ENCODE measurements at regions not wholly inside any gene's neighbourhood (a gene's known extent, or its start where the extent isn't known, plus 50 kb on each side); places are given as distances from the start of the nearest gene placed in this dataset.

GRCh38 chr21:19433623-19434022 is 1030.0 kb upstream of the TMPRSS15 start:
- Histone ChIP-seq H3K9me3 (ENCODE audit: insufficient read depth, low read depth, low read length) (no peaks in the 10 kb centered on the region), H2BK5ac (ENCODE audit: low read depth, low read length, poor library complexity) (no peak overlapping the region), H4K12ac (ENCODE audit: low read depth, low read length) (no peak overlapping the region), H3K4me2 (ENCODE audit: low read length) (no peak overlapping the region), H3K36me3 (ENCODE audit: control insufficient read depth in 1 of 2, insufficient read depth in 2 of 2, low read length in 2 of 2) (no peaks in the 10 kb centered on the region), H2AFZ (ENCODE audit: insufficient read depth, low read length, poor library complexity) (no peak overlapping the region), H3K79me2 (ENCODE audit: control insufficient read depth, insufficient read depth, low read length, poor library complexity) (no peaks in the 10 kb centered on the region), H4K91ac (ENCODE audit: low read depth, low read length) (no peak overlapping the region), H3K4ac (ENCODE audit: low read depth, low read length) (no peak overlapping the region), H3K27ac (ENCODE audit: low read depth, low read length) (no peak overlapping the region), H2AK5ac (ENCODE audit: low read length) (no peak overlapping the region), H3K18ac (ENCODE audit: low read length) (no peak overlapping the region), H3K23ac (ENCODE audit: low read length) (no peak overlapping the region), H2BK120ac (ENCODE audit: insufficient read depth, low read length, poor library complexity) (no peak overlapping the region), H3K27me3 (ENCODE audit: insufficient read depth, low read length) (no peaks in the 10 kb centered on the region), H3K4me3 (ENCODE audit: low read depth, low read length) (no peak overlapping the region), H3K9ac (ENCODE audit: low read length) (no peak overlapping the region), H3K79me1 (ENCODE audit: low read length) (no peaks in the 10 kb centered on the region), H2BK12ac (ENCODE audit: low read length) (no peak overlapping the region), H4K8ac (ENCODE audit: low read depth, low read length) (no peak overlapping the region), H3K4me1 (ENCODE audit: control insufficient read depth in 1 of 2, insufficient read depth in 2 of 2, low read length in 2 of 2) (no peaks in the 10 kb centered on the region), H3K14ac (ENCODE audit: low read length) (no peak overlapping the region)
- no CpG with 5 or more reads among the region's 4 CpGs for WGBS (ENCODE audit: extremely low coverage, insufficient coverage, insufficient read length)
- no peak for DNase-seq

GRCh38 chr21:19440792-19441655 is 1037.4 kb upstream of the TMPRSS15 start:
- no peak overlapping the region for H2BK5ac ChIP-seq (ENCODE audit: low read depth, low read length, poor library complexity)
- H3K18ac ChIP-seq (ENCODE audit: low read length) = no peak overlapping the region
- no peak overlapping the region for H2AFZ ChIP-seq (ENCODE audit: insufficient read depth, low read length, poor library complexity)
- no peaks in the 10 kb centered on the region for H3K4me1 ChIP-seq (ENCODE audit: control insufficient read depth in 1 of 2, insufficient read depth in 2 of 2, low read length in 2 of 2)
- H3K14ac ChIP-seq (ENCODE audit: low read length) = no peak overlapping the region
- H2BK12ac ChIP-seq (ENCODE audit: low read length) = no peak overlapping the region
- H4K8ac ChIP-seq (ENCODE audit: low read depth, low read length) = no peak overlapping the region
- no peak overlapping the region for H3K4me2 ChIP-seq (ENCODE audit: low read length)
- no peaks in the 10 kb centered on the region for H3K27me3 ChIP-seq (ENCODE audit: insufficient read depth, low read length)
- H4K12ac ChIP-seq (ENCODE audit: low read depth, low read length) = no peak overlapping the region
- H3K4ac ChIP-seq (ENCODE audit: low read depth, low read length) = no peak overlapping the region
- H3K4me3 ChIP-seq (ENCODE audit: low read depth, low read length) = no peak overlapping the region
- H3K23ac ChIP-seq (ENCODE audit: low read length) = no peak overlapping the region
- DNase-seq = no peak
- H4K91ac ChIP-seq (ENCODE audit: low read depth, low read length) = no peak overlapping the region
- H3K79me2 ChIP-seq (ENCODE audit: control insufficient read depth, insufficient read depth, low read length, poor library complexity) = no peaks in the 10 kb centered on the region
- H3K9me3 ChIP-seq (ENCODE audit: insufficient read depth, low read depth, low read length) = no peaks in the 10 kb centered on the region
- no peak overlapping the region for H2BK120ac ChIP-seq (ENCODE audit: insufficient read depth, low read length, poor library complexity)
- no peak overlapping the region for H3K27ac ChIP-seq (ENCODE audit: low read depth, low read length)
- WGBS (ENCODE audit: extremely low coverage, insufficient coverage, insufficient read length) = no CpG with 5 or more reads among the region's 10 CpGs
- no peaks in the 10 kb centered on the region for H3K79me1 ChIP-seq (ENCODE audit: low read length)
- no peak overlapping the region for H3K9ac ChIP-seq (ENCODE audit: low read length)
- no peak overlapping the region for H2AK5ac ChIP-seq (ENCODE audit: low read length)
- H3K36me3 ChIP-seq (ENCODE audit: control insufficient read depth in 1 of 2, insufficient read depth in 2 of 2, low read length in 2 of 2) = no peaks in the 10 kb centered on the region

- Histone ChIP-seq H3K79me1 (ENCODE audit: low read length) (no peaks in the 10 kb centered on the region), H2AFZ (ENCODE audit: insufficient read depth, low read length, poor library complexity) (no peak overlapping the region), H3K4me1 (ENCODE audit: control insufficient read depth in 1 of 2, insufficient read depth in 2 of 2, low read length in 2 of 2) (no peaks in the 10 kb centered on the region), H3K18ac (ENCODE audit: low read length) (no peak overlapping the region), H3K9ac (ENCODE audit: low read length) (no peak overlapping the region), H3K9me3 (ENCODE audit: insufficient read depth, low read depth, low read length) (no peaks in the 10 kb centered on the region), H3K23ac (ENCODE audit: low read length) (no peak overlapping the region), H2BK5ac (ENCODE audit: low read depth, low read length, poor library complexity) (no peak overlapping the region), H2BK120ac (ENCODE audit: insufficient read depth, low read length, poor library complexity) (no peak overlapping the region), H3K27me3 (ENCODE audit: insufficient read depth, low read length) (no peaks in the 10 kb centered on the region), H3K4me3 (ENCODE audit: low read depth, low read length) (no peak overlapping the region), H2AK5ac (ENCODE audit: low read length) (no peak overlapping the region), H3K4ac (ENCODE audit: low read depth, low read length) (no peak overlapping the region), H3K14ac (ENCODE audit: low read length) (no peak overlapping the region), H4K12ac (ENCODE audit: low read depth, low read length) (no peak overlapping the region), H4K91ac (ENCODE audit: low read depth, low read length) (no peak overlapping the region), H3K36me3 (ENCODE audit: control insufficient read depth in 1 of 2, insufficient read depth in 2 of 2, low read length in 2 of 2) (no peaks in the 10 kb centered on the region), H3K4me2 (ENCODE audit: low read length) (no peak overlapping the region), H2BK12ac (ENCODE audit: low read length) (no peak overlapping the region), H4K8ac (ENCODE audit: low read depth, low read length) (no peak overlapping the region), H3K27ac (ENCODE audit: low read depth, low read length) (no peak overlapping the region), H3K79me2 (ENCODE audit: control insufficient read depth, insufficient read depth, low read length, poor library complexity) (no peaks in the 10 kb centered on the region)
- no peak for DNase-seq
- no CpG with 5 or more reads among the region's 1 CpG for WGBS (ENCODE audit: extremely low coverage, insufficient coverage, insufficient read length)
Measured at GRCh38 chr21:19458295-19458694, 1054.7 kb upstream of the TMPRSS15 start.

- Histone ChIP-seq H3K14ac (ENCODE audit: low read length) (no peak overlapping the region), H3K27me3 (ENCODE audit: insufficient read depth, low read length) (no peaks in the 10 kb centered on the region), H3K79me2 (ENCODE audit: control insufficient read depth, insufficient read depth, low read length, poor library complexity) (no peaks in the 10 kb centered on the region), H2BK5ac (ENCODE audit: low read depth, low read length, poor library complexity) (no peak overlapping the region), H4K12ac (ENCODE audit: low read depth, low read length) (no peak overlapping the region), H3K4me3 (ENCODE audit: low read depth, low read length) (no peak overlapping the region), H2AK5ac (ENCODE audit: low read length) (no peak overlapping the region), H3K4me1 (ENCODE audit: control insufficient read depth in 1 of 2, insufficient read depth in 2 of 2, low read length in 2 of 2) (no peaks in the 10 kb centered on the region), H3K23ac (ENCODE audit: low read length) (no peak overlapping the region), H3K9ac (ENCODE audit: low read length) (no peak overlapping the region), H3K36me3 (ENCODE audit: control insufficient read depth in 1 of 2, insufficient read depth in 2 of 2, low read length in 2 of 2) (no peaks in the 10 kb centered on the region), H3K27ac (ENCODE audit: low read depth, low read length) (no peak overlapping the region), H3K4ac (ENCODE audit: low read depth, low read length) (no peak overlapping the region), H2AFZ (ENCODE audit: insufficient read depth, low read length, poor library complexity) (no peak overlapping the region), H3K9me3 (ENCODE audit: insufficient read depth, low read depth, low read length) (no peaks in the 10 kb centered on the region), H3K18ac (ENCODE audit: low read length) (no peak overlapping the region), H2BK12ac (ENCODE audit: low read length) (no peak overlapping the region), H4K8ac (ENCODE audit: low read depth, low read length) (no peak overlapping the region), H3K4me2 (ENCODE audit: low read length) (no peak overlapping the region), H2BK120ac (ENCODE audit: insufficient read depth, low read length, poor library complexity) (no peak overlapping the region), H3K79me1 (ENCODE audit: low read length) (no peaks in the 10 kb centered on the region), H4K91ac (ENCODE audit: low read depth, low read length) (no peak overlapping the region)
- WGBS (ENCODE audit: extremely low coverage, insufficient coverage, insufficient read length) = 100% methylated on average over 1 of the region's 8 CpGs
- DNase-seq = peak in 1 of 2 donors; percentile 1
Measured at GRCh38 chr21:19461481-19462205, 1058.1 kb upstream of the TMPRSS15 start.
